HG03045 (cell line): ENCODE measurements at regions not wholly inside any gene's neighbourhood (a gene's known extent, or its start where the extent isn't known, plus 50 kb on each side); places are given as distances from the start of the nearest gene placed in this dataset.
"Not testable (repeated sequence)": the region's sequence is repeated elsewhere in the genome, so short reads cannot be mapped to it uniquely, and the experiment has no call there.

ENCODE experiments used
- ATAC-seq: cut with Tn5 transposase; IDR thresholded peaks from one replicate; pipeline ENCODE4 v1.9.1; 2021; ENCODE audit warnings: mild to moderate bottlenecking, moderate library complexity; ENCODE audit not compliant: unreplicated experiment

DNA sequence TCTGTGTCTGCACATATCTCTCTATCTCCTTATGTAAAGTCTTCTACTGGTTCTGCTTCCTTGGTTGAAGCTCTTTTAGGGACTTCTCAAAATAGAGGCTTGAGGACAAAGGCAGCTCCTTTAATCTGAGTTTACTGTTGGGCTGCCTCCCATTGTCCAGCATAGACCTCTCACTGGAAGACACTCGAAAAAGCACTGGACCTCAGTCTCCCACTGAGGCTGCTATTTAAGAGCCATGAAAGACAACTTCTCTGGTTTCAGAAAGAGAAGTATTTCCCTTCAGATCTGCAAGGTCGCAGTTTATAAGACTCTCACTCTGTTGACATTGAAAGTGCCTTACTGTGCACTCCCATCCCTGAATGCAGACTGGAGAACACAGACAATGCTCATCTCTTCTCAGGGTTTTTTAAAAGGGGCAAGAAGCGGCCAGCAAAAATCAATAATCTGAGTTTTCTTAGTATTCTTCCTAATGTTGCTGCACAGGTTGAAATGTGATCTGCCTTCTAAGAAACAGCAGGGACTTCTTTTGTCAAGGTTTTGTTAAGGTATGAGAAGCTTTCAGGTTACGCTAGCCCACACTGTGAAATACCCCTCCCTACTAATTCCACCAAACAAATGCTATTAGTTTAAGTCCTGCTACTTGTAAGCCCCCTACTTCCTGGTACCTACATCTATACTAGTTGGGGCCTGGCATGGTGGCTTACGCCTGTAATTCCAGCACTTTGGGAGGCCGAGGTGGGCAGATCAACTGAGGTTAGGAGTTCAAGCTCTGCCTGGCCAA, 450.0 kb upstream of the SLC10A2 start:
- ATAC-seq: no peak

- ATAC-seq: no peak
These were observed 449.2 kb upstream of the SLC10A2 start for GRCh38 chr13:103515410-103515809.

DNA sequence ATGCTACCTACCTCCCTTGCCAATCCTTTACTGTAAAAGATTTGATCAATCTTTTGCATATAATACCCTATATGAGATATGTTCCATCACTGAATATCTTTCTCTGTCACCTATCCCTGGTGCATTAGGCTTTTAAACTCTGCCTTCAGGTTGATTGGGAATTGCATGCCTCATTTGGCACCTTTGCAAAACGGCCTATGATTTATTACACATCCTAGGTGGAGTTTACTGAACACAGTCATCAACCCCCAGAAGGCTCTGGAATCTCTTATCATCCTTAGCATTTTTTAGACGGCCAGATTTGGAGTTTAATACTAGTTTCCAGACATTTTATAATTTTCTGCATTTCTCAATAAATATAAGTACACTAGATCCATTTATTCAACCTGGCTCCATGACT, 448.4 kb upstream of the SLC10A2 start:
- no peak for ATAC-seq

- no peak for ATAC-seq
These were observed 448.0 kb upstream of the SLC10A2 start for GRCh38 chr13:103514188-103514587.

- ATAC-seq: no peak
These were observed 443.9 kb upstream of the SLC10A2 start for GRCh38 chr13:103510007-103510535.

GRCh38 chr13:103497404-103497803, 431.2 kb upstream of the SLC10A2 start:
- no peak for ATAC-seq

- no peak for ATAC-seq
These were observed 421.6 kb upstream of the SLC10A2 start for GRCh38 chr13:103487841-103488240.

GRCh38 chr13:103473081-103473480, 406.9 kb upstream of the SLC10A2 start:
- ATAC-seq: no peak

GRCh38 chr13:103471896-103472295, 405.7 kb upstream of the SLC10A2 start:
- ATAC-seq: no peak

DNA sequence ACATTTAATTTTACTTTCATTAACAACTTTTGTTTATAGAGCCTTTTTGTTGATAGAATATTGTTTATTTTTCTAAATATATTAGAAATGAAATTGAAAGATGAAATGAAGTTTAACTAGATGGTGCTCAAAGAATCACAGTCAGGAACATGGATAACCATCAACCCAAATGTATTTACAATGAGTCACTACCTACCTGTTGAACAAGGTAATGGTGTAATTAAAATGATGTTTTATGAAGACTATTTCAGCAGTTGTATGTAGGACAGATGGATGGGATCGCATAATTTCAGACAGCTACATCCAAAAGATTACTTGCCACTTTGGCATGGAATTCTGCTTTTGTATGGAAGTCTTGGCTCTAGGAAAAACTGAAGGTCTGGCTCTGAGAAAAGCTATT, 403.6 kb upstream of the SLC10A2 start:
- no peak for ATAC-seq

GRCh38 chr13:103466761-103467160, 400.5 kb upstream of the SLC10A2 start:
- ATAC-seq: no peak

- ATAC-seq: not testable (repeated sequence)
These were observed 394.0 kb upstream of the SLC10A2 start for GRCh38 chr13:103460246-103460645.

DNA sequence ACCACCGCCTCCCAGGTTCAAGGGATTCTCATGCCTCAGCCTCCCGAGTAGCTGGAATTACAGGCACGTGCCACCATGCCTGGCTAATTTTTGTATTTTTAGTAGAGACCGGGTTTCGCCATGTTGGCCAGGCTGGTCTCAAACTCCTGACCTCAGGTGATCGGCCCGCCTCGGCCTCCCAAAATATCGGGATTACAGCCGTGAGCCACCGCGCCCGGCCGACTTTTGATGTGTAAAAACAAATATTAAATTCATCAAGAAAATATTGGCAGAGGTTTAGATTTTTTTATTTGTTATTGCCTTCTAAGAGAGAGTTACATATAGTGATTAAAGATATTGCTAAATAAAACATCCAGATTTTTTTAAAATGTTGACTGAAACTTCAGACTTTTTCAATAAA, 390.8 kb upstream of the SLC10A2 start:
- not testable (repeated sequence) for ATAC-seq

- ATAC-seq: no peak
These were observed 385.4 kb upstream of the SLC10A2 start for GRCh38 chr13:103451656-103452055.

- no peak for ATAC-seq
These were observed 377.4 kb upstream of the SLC10A2 start for GRCh38 chr13:103443604-103444003.

GRCh38 chr13:103437651-103438050, 371.4 kb upstream of the SLC10A2 start:
- no peak for ATAC-seq

- no peak for ATAC-seq
These were observed 369.9 kb upstream of the SLC10A2 start for GRCh38 chr13:103436057-103436654.

GRCh38 chr13:103431856-103432255, 365.6 kb upstream of the SLC10A2 start:
- ATAC-seq: no peak

- ATAC-seq: no peak
These were observed 364.2 kb upstream of the SLC10A2 start for GRCh38 chr13:103430368-103430767.

DNA sequence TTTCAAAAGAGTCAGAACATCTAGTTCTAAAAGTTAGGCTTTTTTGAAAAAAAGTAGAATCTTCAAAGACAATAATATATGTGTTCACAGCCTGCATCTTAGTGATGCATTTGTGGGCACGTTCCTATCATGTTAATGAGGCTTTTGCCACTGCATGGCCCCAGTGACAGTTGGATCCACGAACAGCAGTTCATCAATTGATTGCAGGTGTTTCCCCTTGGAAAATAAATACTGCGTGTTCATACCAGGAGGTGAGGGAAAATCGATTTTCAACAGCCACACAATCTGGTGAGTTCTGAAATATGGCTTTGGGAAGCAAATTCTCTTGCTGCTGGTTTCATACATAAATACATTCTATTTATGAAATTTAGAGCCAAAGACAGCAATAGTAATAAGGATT, 343.8 kb upstream of the SLC10A2 start:
- no peak for ATAC-seq

- ATAC-seq: no peak
These were observed 340.8 kb upstream of the SLC10A2 start for GRCh38 chr13:103406967-103407366.

GRCh38 chr13:103405297-103405696, 339.1 kb upstream of the SLC10A2 start:
- ATAC-seq: no peak
